HEK293 (cell line): ENCODE measurements at regions not wholly inside any gene's neighbourhood (a gene's known extent, or its start where the extent isn't known, plus 50 kb on each side); places are given as distances from the start of the nearest gene placed in this dataset.

Source experiments
- CTCF ChIP-seq: fragments of 450-650 bp; formaldehyde crosslinking; IDR thresholded peaks from 2 replicates; pipeline ENCODE4 v1.5.1; 2016; ENCODE audit warnings: missing biosample characterization, missing genetic modification characterization
- KLF1 ChIP-seq: fragments of 450-650 bp; formaldehyde crosslinking; IDR thresholded peaks from 2 replicates; pipeline ENCODE4 v1.5.1; 2016; ENCODE audit warnings: missing biosample characterization, missing genetic modification characterization
- KLF9 ChIP-seq: fragments of 450-650 bp; formaldehyde crosslinking; IDR thresholded peaks from 2 replicates; pipeline ENCODE4 v1.5.1; 2016; ENCODE audit warnings: missing biosample characterization, missing genetic modification characterization, low read depth
- TCF7L2 ChIP-seq: IDR thresholded peaks from 2 replicates; pipeline ENCODE4 v1.6.1; 2011; ENCODE audit warnings: low read depth, mild to moderate bottlenecking, inconsistent platforms, low read length, moderate library complexity, borderline replicate concordance
- YY1 ChIP-seq: fragments of 450-650 bp; formaldehyde crosslinking; IDR thresholded peaks from 2 replicates; pipeline ENCODE4 v1.5.1; 2018; ENCODE audit warnings: missing biosample characterization, missing genetic modification characterization
- ZEB2 ChIP-seq: fragments of 450-650 bp; formaldehyde crosslinking; IDR thresholded peaks from 2 replicates; pipeline ENCODE4 v1.5.1; 2016; ENCODE audit warnings: missing biosample characterization, missing genetic modification characterization
- ZNF112 ChIP-seq: fragments of 450-650 bp; formaldehyde crosslinking; IDR thresholded peaks from 2 replicates; pipeline ENCODE4 v1.5.0; 2017; ENCODE audit warnings: missing biosample characterization, missing genetic modification characterization
- ZNF19 ChIP-seq: fragments of 450-650 bp; formaldehyde crosslinking; IDR thresholded peaks from 2 replicates; pipeline ENCODE4; 2016; ENCODE audit warnings: missing biosample characterization, missing genetic modification characterization, low read depth
- ZNF223 ChIP-seq: fragments of 450-650 bp; formaldehyde crosslinking; IDR thresholded peaks from 2 replicates; pipeline ENCODE4 v1.5.1; 2016; ENCODE audit warnings: missing biosample characterization, missing genetic modification characterization
- ZNF23 ChIP-seq: fragments of 450-650 bp; formaldehyde crosslinking; IDR thresholded peaks from 2 replicates; pipeline ENCODE4 v1.5.1; 2016; ENCODE audit warnings: missing biosample characterization, missing genetic modification characterization, borderline replicate concordance
- ZNF558 ChIP-seq: fragments of 450-650 bp; formaldehyde crosslinking; IDR thresholded peaks from 2 replicates; pipeline ENCODE4 v1.5.1; 2016; ENCODE audit warnings: missing biosample characterization, missing genetic modification characterization
- ZNF645 ChIP-seq: fragments of 450-650 bp; formaldehyde crosslinking; IDR thresholded peaks from 2 replicates; pipeline ENCODE4; 2016; ENCODE audit warnings: missing biosample characterization, missing genetic modification characterization
- ZNF776 ChIP-seq: fragments of 450-650 bp; formaldehyde crosslinking; IDR thresholded peaks from 2 replicates; pipeline ENCODE4 v1.5.0; 2017; ENCODE audit warnings: missing biosample characterization, missing genetic modification characterization, borderline replicate concordance

- TF ChIP-seq TCF7L2 (no peak), ZNF112 (no peak), CTCF (tag by site-specific recombination) (no peak), ZEB2 (no peak), ZNF558 (tag by site-specific recombination) (no peak), KLF1 (no peak), ZNF23 (tag by site-specific recombination) (no peak), YY1 (tag by site-specific recombination) (no peak), ZNF645 (tag by site-specific recombination) (no peak), ZNF776 (no peak), KLF9 (tag by site-specific recombination) (no peak), ZNF223 (tag by site-specific recombination) (no peak), ZNF19 (tag by site-specific recombination) (no peak)
Measured at GRCh38 chr4:30882443-30882842, 162.3 kb downstream of the PCDH7 start.
